ENCODE measurements at regions not wholly inside any gene's neighbourhood (a gene's known extent, or its start where the extent isn't known, plus 50 kb on each side); places are given as distances from the start of the nearest gene placed in this dataset.

GRCh38 chr6:14221564-14222279 is 104.2 kb downstream of the CD83 start:
- no peaks in the 10 kb centered on the region for H3K36me3 Mint-ChIP-seq (ENCODE audit: low read depth)
- H3K27ac Mint-ChIP-seq: no peak overlapping the region
- no peak overlapping the region for H2AFZ ChIP-seq
- no peak overlapping the region for H3K4me3 ChIP-seq
- peaks cover 5% of the 10 kb centered on the region; the same call in 1 of the 3 replicates for H3K4me1 Mint-ChIP-seq
- no peaks in the 10 kb centered on the region for H3K79me2 ChIP-seq (replicated peaks; ENCODE audit: insufficient read depth)
- H3K27ac ChIP-seq (ENCODE audit: low read depth): no peak overlapping the region
- H3K27me3 ChIP-seq (ENCODE audit: insufficient read depth): no peaks in the 10 kb centered on the region
- H3K27me3 Mint-ChIP-seq (ENCODE audit: insufficient read depth, low read depth, poor library complexity): peaks cover 5% of the 10 kb centered on the region
- no peaks in the 10 kb centered on the region for H3K36me3 ChIP-seq (ENCODE audit: insufficient read depth)
- DNase-seq (ENCODE audit: low spot score) (no peak), ATAC-seq (no peak)
- H3K4me1 ChIP-seq (ENCODE audit: insufficient read depth): no peaks in the 10 kb centered on the region; the same call in 1 of the 2 replicates
- H3K9me2 ChIP-seq (ENCODE audit: insufficient read depth): 0 out of 2 replicates have a peak, but pooled peaks cover 6% of the 10 kb centered on the region
- H4K20me1 ChIP-seq (replicated peaks; ENCODE audit: insufficient read depth): no peaks in the 10 kb centered on the region
- H3K4me2 ChIP-seq: no peak overlapping the region
- peaks cover 10% of the 10 kb centered on the region; the same call in 2 of the 3 replicates for H3K9me3 Mint-ChIP-seq
- TF ChIP-seq STAT1 (IDR thresholded peaks at IDR 0.05; ENCODE audit: unreplicated experiment) (no peak), NANOG (IDR thresholded peaks at IDR 0.05; ENCODE audit: borderline replicate concordance) (no peak), REST (IDR thresholded peaks at IDR 0.05; ENCODE audit: unreplicated experiment) (no peak), EZH2phosphoT487 (IDR thresholded peaks at IDR 0.05; ENCODE audit: unreplicated experiment) (no peak), ZNF462 (CRISPR knock-in tag; IDR thresholded peaks at IDR 0.05) (no peak), POLR2AphosphoS5 (IDR thresholded peaks at IDR 0.05; ENCODE audit: low read depth) (no peak), ETS1 (IDR thresholded peaks at IDR 0.05) (no peak), CTCF (conservative IDR thresholded peaks at IDR 0.05; ENCODE audit: low read depth in 2 of 2) (no peak), ZNF331 (CRISPR knock-in tag; IDR thresholded peaks at IDR 0.05; ENCODE audit: low read depth) (no peak)
- no peaks in the 10 kb centered on the region for H3F3A ChIP-seq (replicated peaks; ENCODE audit: low read depth)
- H3K4me3 Mint-ChIP-seq: no peak overlapping the region
